ENCODE measurements at regions not wholly inside any gene's neighbourhood (a gene's known extent, or its start where the extent isn't known, plus 50 kb on each side); places are given as distances from the start of the nearest gene placed in this dataset.
A peak's percentile ranks its signal among the peaks of the same experiment; 100 is the strongest.

- DNase-seq = no peak
Measured at GRCh38 chr11:69978841-69979614, 99.1 kb upstream of the ANO1 start.

GRCh38 chr11:69979632-69980031 lies 98.5 kb upstream of the ANO1 start:
- no peak for DNase-seq
- H3K36me3 ChIP-seq = no peaks in the 10 kb centered on the region
- no peaks in the 10 kb centered on the region for H3K4me1 ChIP-seq
- H3K27me3 ChIP-seq = no peaks in the 10 kb centered on the region; the same call in 1 of the 2 replicates
- H3K9me3 ChIP-seq (replicated peaks) = no peaks in the 10 kb centered on the region
- no peak overlapping the region for H3K27ac ChIP-seq
- no peak overlapping the region for H3K4me3 ChIP-seq

More at GRCh38 chr11:69978841-69979614, 99.1 kb upstream of the ANO1 start:
- Histone ChIP-seq H3K4me3 (no peak overlapping the region), H3K27me3 (no peaks in the 10 kb centered on the region; the same call in 1 of the 2 replicates), H3K9me3 (replicated peaks) (no peaks in the 10 kb centered on the region), H3K4me1 (no peaks in the 10 kb centered on the region), H3K27ac (no peak overlapping the region), H3K36me3 (no peaks in the 10 kb centered on the region)

- H3K4me1 ChIP-seq = no peaks in the 10 kb centered on the region
- no peak overlapping the region for H3K27ac ChIP-seq
- no peak overlapping the region for H3K4me3 ChIP-seq
- peak in 1 of 2 experiments; percentile 5 for DNase-seq
- H3K9me3 ChIP-seq (replicated peaks) = no peaks in the 10 kb centered on the region
- no peaks in the 10 kb centered on the region; the same call in 1 of the 2 replicates for H3K27me3 ChIP-seq
- H3K36me3 ChIP-seq = no peaks in the 10 kb centered on the region
Measured at GRCh38 chr11:69981119-69981784, 96.9 kb upstream of the ANO1 start.

GRCh38 chr11:69982690-69983570 lies 95.2 kb upstream of the ANO1 start:
- no peak for DNase-seq
- Histone ChIP-seq H3K27me3 (no peaks in the 10 kb centered on the region; the same call in 1 of the 2 replicates), H3K4me1 (no peaks in the 10 kb centered on the region), H3K36me3 (no peaks in the 10 kb centered on the region), H3K4me3 (no peak overlapping the region), H3K9me3 (replicated peaks) (no peaks in the 10 kb centered on the region), H3K27ac (no peak overlapping the region)

- Histone ChIP-seq H3K4me3 (no peak overlapping the region), H3K9me3 (replicated peaks) (no peaks in the 10 kb centered on the region), H3K36me3 (no peaks in the 10 kb centered on the region), H3K27ac (no peak overlapping the region), H3K4me1 (no peaks in the 10 kb centered on the region), H3K27me3 (no peaks in the 10 kb centered on the region; the same call in 1 of the 2 replicates)
- no peak for DNase-seq
Measured at GRCh38 chr11:69983571-69983877, 94.6 kb upstream of the ANO1 start.

GRCh38 chr11:69983897-69984438 lies 94.1 kb upstream of the ANO1 start:
- no peaks in the 10 kb centered on the region for H3K4me1 ChIP-seq
- H3K27ac ChIP-seq = no peak overlapping the region
- no peaks in the 10 kb centered on the region for H3K36me3 ChIP-seq
- H3K9me3 ChIP-seq (replicated peaks) = no peaks in the 10 kb centered on the region
- no peak for DNase-seq
- H3K4me3 ChIP-seq = no peak overlapping the region
- no peaks in the 10 kb centered on the region; the same call in 1 of the 2 replicates for H3K27me3 ChIP-seq

GRCh38 chr11:69984457-69985261 lies 93.5 kb upstream of the ANO1 start:
- Histone ChIP-seq H3K36me3 (no peaks in the 10 kb centered on the region), H3K4me1 (no peaks in the 10 kb centered on the region), H3K9me3 (replicated peaks) (no peaks in the 10 kb centered on the region), H3K27me3 (no peaks in the 10 kb centered on the region; the same call in 1 of the 2 replicates), H3K4me3 (no peak overlapping the region), H3K27ac (no peak overlapping the region)
- no peak for DNase-seq

GRCh38 chr11:69985331-69985640 lies 92.8 kb upstream of the ANO1 start:
- Histone ChIP-seq H3K9me3 (replicated peaks) (no peaks in the 10 kb centered on the region), H3K27me3 (no peaks in the 10 kb centered on the region; the same call in 1 of the 2 replicates), H3K27ac (no peak overlapping the region), H3K4me3 (no peak overlapping the region), H3K4me1 (no peaks in the 10 kb centered on the region), H3K36me3 (no peaks in the 10 kb centered on the region)
- DNase-seq = no peak

- Histone ChIP-seq H3K4me1 (no peaks in the 10 kb centered on the region), H3K36me3 (no peaks in the 10 kb centered on the region), H3K27me3 (no peaks in the 10 kb centered on the region; the same call in 1 of the 2 replicates), H3K27ac (no peak overlapping the region), H3K4me3 (no peak overlapping the region), H3K9me3 (replicated peaks) (no peaks in the 10 kb centered on the region)
- no peak for DNase-seq
Measured at GRCh38 chr11:69985641-69986439, 92.3 kb upstream of the ANO1 start.

GRCh38 chr11:69986440-69986787 lies 91.7 kb upstream of the ANO1 start:
- DNase-seq = no peak
- Histone ChIP-seq H3K27me3 (no peaks in the 10 kb centered on the region; the same call in 1 of the 2 replicates), H3K9me3 (replicated peaks) (no peaks in the 10 kb centered on the region), H3K4me3 (no peak overlapping the region), H3K27ac (no peak overlapping the region), H3K36me3 (no peaks in the 10 kb centered on the region), H3K4me1 (no peaks in the 10 kb centered on the region)

GRCh38 chr11:69986830-69987229 lies 91.3 kb upstream of the ANO1 start:
- H3K36me3 ChIP-seq = no peaks in the 10 kb centered on the region
- no peak overlapping the region for H3K4me3 ChIP-seq
- H3K4me1 ChIP-seq = no peaks in the 10 kb centered on the region
- H3K9me3 ChIP-seq (replicated peaks) = no peaks in the 10 kb centered on the region
- H3K27ac ChIP-seq = no peak overlapping the region
- no peaks in the 10 kb centered on the region; the same call in 1 of the 2 replicates for H3K27me3 ChIP-seq
- DNase-seq = no peak

- Histone ChIP-seq H3K27ac (no peak overlapping the region), H3K9me3 (replicated peaks) (no peaks in the 10 kb centered on the region), H3K36me3 (no peaks in the 10 kb centered on the region), H3K27me3 (no peaks in the 10 kb centered on the region), H3K4me3 (no peak overlapping the region), H3K4me1 (no peaks in the 10 kb centered on the region)
- DNase-seq = no peak
Measured at GRCh38 chr11:69992026-69992425, 86.1 kb upstream of the ANO1 start.

GRCh38 chr11:69992943-69993694 lies 85.0 kb upstream of the ANO1 start:
- Histone ChIP-seq H3K27ac (no peak overlapping the region), H3K4me3 (no peak overlapping the region), H3K27me3 (no peaks in the 10 kb centered on the region), H3K9me3 (replicated peaks) (no peaks in the 10 kb centered on the region), H3K4me1 (no peaks in the 10 kb centered on the region), H3K36me3 (no peaks in the 10 kb centered on the region)
- no peak for DNase-seq

Measured in SJCRH30 (cell line).